ENCODE measurements at regions not wholly inside any gene's neighbourhood (a gene's known extent, or its start where the extent isn't known, plus 50 kb on each side); places are given as distances from the start of the nearest gene placed in this dataset.

DNA sequence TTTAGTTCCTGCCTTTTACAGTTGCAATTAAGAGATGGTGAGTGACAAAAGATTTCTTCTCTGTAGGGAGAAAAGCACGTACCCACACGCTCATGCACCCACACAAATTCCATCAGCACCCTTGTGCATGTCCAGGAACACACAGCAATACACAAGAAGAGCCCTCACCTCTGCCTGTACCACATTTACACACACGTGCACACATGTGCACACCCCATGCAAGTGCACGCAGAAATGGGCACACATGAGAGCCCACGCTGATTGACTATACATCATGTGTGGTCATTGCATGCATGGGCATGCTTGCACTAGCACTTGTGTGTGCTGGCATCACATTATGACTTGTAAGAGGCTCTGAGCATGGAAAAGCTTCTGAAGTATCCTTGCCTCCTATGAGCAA is 70.5 kb downstream of the SERPINA3 start:
- DNase-seq (ENCODE audit: low spot score): no peak

DNA sequence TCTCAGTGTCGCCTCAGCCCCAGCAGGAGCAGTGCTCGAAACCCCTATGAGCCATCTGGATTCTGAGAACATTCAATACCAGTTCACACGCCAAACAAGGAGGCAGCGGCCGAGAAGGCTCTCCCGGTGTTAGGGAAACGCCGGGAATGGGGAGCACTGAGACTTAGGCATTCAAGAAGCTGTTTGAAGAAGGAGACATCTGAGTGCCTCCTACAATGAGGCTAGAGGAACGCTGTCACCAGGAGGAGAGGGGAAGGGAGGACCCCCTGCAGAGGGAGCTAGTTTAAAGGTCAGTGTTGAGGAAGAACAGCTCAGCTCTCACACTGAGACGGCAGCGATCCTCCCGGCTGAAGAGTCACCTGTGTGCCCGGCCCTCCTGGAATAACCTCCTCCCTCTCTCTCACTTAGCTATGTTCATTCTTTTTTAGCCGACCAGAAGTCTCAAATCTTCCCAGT is 69.9 kb downstream of the SERPINA3 start:
- DNase-seq (ENCODE audit: low spot score): no peak

DNA sequence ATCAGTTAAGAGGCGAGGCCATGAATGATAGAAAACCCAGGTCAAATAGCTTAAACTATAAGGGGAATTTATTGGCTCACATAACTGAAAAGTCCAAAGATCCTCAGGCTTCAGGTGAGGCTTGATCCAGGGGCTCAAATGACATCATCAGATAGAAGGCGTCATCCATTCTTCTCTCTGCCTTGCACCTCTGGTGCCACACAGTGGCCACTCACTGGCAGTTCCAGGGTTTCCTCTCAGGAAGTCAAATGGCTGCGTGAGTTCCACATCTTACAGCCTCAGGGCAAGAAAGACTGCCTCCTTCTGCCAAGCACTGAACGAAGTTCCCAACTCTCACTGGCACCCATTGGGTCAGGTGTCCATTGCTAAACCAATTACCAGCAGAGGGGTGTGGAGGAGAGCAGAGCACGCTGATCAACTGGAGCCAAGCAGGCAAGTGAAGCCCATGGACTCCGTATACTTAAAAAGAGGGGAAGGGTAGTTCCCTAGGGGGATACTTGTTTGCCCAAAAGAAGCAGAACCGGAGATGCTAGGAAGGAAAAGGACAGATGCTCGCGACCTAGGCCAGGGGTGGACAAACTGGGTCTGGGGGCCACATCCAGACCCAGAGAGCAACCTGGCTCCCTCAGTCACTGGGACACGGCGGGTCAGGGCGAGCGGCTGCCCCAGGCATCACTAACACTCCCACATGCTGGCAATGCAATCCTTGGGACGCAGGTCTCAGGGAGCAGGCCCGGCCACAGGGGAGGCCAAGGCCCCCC is 69.3 kb downstream of the SERPINA3 start:
- peak; percentile 62 for DNase-seq (ENCODE audit: low spot score)

DNA sequence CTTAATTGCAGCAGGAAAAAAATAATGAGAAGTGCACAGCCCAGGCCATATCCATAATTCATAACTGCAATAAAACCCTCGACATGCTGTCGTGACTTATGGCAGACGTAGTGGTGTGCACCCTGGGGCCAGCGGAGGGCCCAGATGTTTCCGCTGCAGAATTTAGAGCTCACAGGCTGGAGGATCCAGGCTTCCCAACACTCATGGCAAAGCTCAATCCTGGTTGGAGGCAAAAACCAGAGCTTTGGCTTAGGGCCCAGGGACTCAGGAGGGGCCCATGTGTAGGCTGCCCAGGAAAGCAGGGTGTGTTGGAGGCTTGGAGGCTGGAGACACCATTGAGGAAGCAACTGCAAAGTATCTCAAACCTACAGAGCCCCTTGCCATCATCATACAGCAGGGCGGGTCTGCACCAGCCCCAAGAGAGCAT is 68.7 kb downstream of the SERPINA3 start:
- DNase-seq (ENCODE audit: low spot score): no peak

DNA sequence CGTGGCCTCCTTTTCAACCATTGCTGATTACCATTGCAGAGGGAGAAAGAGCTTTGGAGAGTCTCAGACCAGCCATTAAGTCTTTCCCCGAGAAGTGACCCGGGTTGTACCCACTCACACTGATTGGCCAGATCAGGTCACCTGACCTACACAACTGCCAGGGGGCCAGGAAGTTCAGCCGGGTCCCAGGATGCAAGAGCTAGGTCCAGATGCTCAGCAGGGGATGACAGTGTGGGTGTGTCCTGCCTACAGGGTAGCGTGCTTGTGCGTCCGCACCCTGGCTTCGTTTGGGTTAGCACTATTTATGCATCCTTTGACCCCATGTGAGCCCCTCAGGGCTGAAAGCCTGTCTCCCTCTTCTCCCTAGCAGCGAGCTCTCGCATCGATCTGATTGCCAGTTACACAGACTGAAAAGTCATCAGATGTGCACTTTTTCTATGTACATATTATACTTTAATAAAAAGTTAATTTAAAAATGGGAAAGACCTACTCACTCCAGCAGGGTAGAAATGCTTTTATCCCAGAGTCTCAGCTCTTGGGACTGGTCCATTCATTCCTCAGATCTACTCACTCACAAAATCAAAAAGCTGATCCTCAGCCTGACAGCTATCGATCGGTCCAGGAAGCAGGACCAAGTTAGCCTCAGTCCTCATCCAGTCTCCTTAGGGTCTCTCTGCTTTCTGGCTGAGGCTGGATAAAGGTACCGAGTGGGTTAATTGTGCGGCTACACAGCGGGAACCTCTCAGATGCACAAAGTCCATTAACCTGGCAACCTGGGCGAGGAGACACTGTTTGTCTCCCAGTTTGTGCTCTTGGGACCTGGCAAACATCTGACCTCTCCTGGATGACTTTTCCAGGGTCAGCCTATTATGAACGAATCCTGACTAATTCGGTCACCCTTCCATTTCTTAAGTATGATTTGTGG is 68.0 kb downstream of the SERPINA3 start:
- no peak for DNase-seq (ENCODE audit: low spot score)

DNA sequence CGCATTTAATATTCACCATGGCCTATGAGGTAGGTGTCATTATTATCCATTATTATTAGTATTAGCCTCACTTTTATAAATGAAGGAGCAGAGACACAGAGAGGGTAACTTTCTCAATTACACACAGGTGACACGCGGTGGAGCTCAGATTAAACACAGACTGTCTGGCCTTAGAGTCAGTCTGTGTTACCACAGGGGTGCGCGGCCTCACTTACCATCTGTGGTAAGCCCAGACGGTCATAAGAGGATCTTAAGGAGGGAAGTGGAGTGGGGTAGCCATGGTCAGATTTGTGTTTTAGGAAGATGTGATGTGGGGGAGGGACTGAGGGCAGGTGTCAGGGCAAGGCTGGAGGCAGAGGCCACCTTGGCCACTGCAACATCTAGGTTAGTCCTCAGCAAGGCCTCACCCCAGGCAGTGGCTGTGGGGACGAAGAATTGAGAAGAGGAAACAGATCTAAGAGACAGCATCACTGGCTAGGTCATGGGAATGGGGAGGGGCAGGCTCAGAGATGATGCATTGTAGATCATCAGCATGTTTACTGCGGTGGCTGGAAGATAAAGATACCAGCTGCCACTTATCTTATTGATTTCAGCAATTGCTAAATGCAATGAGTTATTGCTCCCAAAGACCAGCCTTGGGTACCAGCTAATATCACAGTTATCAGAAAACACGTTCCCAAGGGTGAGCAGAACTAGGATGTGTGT is 67.1 kb downstream of the SERPINA3 start:
- no peak for DNase-seq (ENCODE audit: low spot score)

DNA sequence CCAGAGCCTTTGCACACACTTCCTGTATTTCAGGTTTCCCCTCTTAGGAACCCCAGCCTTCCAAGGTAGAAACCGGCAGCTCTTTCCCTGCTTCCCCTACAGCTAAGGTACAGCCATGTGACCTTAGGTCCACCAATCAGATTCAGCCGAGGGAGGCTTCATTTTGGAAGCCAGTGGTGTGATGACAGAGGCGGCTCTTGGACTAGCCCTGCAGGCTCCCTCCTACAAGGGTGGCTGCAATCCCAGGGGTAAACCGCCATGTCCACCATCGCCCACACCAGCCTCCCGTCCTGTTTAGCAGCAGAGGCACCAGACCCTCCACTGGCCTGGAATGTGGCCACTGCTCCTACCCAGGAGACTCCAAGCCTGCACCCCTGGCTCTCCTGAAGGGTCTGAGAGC is 65.6 kb downstream of the SERPINA3 start:
- no peak for DNase-seq (ENCODE audit: low spot score)

DNA sequence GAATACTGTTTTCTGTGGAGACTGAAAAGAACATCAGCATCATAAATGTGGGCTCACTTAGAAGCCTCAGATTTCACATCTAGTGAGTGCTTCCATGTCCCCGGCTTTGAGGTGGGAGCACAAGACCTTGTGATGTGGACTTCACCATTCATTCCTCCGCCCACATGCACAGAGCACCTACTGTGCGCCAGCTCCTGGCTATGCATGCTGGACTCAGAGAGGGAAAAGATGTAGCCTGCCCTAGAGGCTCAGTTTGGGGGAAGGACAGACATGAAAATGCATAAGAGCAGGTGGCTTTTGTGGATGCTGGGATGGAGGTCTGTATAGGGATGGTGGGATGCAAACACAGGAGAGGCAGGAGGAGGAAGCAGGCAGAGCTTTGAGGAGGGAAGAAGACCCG is 65.0 kb downstream of the SERPINA3 start:
- DNase-seq (ENCODE audit: low spot score): no peak

DNA sequence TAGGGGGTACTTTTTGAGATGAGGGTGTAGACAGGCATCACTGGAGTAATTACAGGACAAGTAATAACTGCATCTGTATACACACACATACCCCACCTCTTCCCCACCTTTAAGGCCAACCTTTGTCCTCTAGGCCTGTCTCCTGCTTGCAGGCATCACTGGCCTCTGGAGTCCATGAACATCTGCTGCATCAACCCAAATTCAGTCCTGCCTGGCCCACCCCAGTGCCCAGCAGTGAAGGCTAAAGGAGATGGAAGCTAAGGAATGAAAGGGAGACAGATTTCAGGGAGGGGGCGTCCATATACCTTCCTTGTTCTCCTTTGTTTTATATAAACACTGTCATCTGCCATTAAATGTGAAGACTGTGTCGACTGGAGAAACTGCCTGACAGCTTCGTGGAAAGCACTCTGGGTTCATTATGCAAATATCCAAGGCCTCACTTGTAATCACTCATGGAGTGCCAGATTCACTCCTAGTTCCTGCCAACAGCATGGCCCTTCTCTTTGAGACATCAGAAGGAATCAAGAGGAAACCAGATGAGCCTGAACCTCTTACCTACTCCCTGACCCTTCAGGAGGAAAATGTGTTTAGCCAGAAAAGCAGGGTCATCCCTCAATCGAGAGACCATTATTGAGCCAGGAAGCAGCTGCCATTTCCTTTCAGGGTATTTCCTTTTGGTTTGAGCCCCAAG is 64.4 kb downstream of the SERPINA3 start:
- DNase-seq (ENCODE audit: low spot score): no peak

DNA sequence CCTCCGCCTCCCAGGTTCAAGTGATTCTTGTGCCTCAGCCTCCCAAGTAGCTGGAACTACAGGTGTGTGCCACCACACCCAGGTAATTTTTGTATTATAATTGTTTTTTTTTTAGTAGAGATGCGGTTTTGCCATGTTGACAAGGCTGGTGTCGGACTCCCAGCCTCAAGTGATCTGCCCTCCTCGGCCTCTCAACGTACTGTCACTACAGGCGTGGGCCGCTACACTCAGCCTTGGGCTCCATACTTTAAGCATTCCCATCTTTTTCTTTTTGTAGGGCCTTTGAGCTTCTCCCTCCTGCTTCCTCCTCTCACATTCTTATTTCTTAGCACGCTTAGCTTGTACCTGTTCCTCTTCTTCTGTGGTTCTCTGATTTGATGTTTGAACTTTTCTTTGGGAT is 62.8 kb downstream of the SERPINA3 start:
- no peak for DNase-seq (ENCODE audit: low spot score)

DNA sequence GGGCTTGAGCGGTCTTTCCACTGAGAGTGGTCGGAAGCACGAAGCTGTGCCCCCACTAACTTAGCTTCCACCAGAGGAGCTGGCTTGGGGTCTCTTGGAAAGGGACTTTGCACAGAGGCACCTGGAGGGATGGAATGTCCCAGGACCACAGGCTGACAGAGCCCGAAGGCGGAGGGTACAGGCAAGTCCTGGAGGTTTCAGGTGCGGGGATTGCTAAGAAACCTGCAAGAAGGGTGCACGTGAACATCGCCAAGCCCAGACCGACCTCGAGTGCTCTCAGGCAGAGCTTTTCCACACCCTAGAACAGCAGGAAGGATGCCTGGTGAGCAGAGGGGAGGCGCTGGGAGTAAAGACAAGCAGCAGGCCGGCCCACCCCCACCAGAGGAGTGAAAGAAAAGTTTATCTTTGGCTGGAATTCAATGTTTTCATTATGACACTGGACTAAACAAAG is 61.6 kb downstream of the SERPINA3 start:
- DNase-seq (ENCODE audit: low spot score): no peak
